ENCODE measurements at regions not wholly inside any gene's neighbourhood (a gene's known extent, or its start where the extent isn't known, plus 50 kb on each side); places are given as distances from the start of the nearest gene placed in this dataset.

- H3K4me3 ChIP-seq (ENCODE audit: control insufficient read depth, low read depth, low read length) = no peak overlapping the region
- DNase-seq (ENCODE audit: low read depth) = no peak
- TF ChIP-seq, protein P1, sequence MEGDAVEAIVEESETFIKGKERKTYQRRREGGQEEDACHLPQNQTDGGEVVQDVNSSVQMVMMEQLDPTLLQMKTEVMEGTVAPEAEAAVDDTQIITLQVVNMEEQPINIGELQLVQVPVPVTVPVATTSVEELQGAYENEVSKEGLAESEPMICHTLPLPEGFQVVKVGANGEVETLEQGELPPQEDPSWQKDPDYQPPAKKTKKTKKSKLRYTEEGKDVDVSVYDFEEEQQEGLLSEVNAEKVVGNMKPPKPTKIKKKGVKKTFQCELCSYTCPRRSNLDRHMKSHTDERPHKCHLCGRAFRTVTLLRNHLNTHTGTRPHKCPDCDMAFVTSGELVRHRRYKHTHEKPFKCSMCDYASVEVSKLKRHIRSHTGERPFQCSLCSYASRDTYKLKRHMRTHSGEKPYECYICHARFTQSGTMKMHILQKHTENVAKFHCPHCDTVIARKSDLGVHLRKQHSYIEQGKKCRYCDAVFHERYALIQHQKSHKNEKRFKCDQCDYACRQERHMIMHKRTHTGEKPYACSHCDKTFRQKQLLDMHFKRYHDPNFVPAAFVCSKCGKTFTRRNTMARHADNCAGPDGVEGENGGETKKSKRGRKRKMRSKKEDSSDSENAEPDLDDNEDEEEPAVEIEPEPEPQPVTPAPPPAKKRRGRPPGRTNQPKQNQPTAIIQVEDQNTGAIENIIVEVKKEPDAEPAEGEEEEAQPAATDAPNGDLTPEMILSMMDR (conservative IDR thresholded peaks at IDR 0.05; ENCODE audit: control insufficient read depth, insufficient read depth, low read depth, low read length) = no peak
Measured at GRCh38 chr11:13897646-13898276, 64.8 kb upstream of the SPON1 start.

GRCh38 chr11:13899603-13900002 lies 62.9 kb upstream of the SPON1 start:
- no peak overlapping the region for H3K4me3 ChIP-seq (ENCODE audit: control insufficient read depth, low read depth, low read length)
- no peak for DNase-seq (ENCODE audit: low read depth)
- TF ChIP-seq, protein P1 (conservative IDR thresholded peaks at IDR 0.05; ENCODE audit: control insufficient read depth, insufficient read depth, low read depth, low read length) = no peak

DNA sequence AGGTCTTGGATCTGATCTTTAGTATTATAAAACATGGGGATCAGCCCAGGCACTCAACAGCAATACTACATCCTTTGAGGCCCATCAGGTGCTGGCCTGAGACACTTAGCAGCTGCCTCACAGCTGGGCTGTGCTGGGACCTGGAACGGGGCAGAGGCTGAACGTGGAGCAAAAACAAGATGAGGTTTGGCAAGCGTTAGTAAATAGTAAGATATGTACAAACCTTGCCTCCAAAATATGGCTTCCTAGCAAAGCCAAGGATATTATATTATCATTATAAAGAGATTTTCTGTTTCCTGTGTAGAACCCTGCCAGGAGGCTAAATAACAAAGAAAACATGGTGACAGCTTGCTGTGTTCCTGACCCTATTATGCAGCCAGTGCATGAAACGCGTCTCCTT lies 60.0 kb upstream of the SPON1 start:
- DNase-seq (ENCODE audit: low read depth) = no peak
- TF ChIP-seq, protein P1 (conservative IDR thresholded peaks at IDR 0.05; ENCODE audit: control insufficient read depth, insufficient read depth, low read depth, low read length) = no peak
- no peak overlapping the region for H3K4me3 ChIP-seq (ENCODE audit: control insufficient read depth, low read depth, low read length)

DNA sequence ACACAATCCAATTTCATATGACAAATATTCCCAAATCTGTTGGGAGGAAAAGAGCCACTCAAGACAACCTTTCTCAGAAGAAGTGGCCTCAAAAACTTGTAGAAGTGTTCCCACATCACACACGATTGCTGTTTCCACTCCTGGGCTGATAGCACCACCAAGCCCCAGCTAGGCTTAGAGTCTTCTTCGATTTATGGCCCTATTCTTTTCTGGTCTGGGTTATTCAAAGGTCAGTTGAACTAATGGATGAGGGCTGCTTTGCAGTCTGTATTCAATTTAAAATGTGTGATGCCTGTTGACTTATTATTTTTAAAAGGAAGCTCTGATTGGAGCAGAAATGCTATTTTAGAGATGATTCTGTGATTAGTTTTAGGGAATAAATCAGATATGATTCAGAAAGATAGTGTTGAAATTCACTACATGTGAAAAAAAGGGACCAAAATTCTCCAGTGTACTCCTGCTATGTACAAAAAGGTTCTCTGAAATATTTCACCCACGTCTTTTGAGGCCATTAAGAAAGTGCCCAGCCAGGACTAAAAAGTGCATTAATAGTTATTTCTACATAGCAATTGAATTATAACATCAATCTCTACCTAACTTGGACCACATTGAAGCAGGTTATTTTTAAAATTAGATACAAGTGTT lies 57.3 kb upstream of the SPON1 start:
- DNase-seq (ENCODE audit: low read depth) = no peak
- TF ChIP-seq, protein P1 (conservative IDR thresholded peaks at IDR 0.05; ENCODE audit: control insufficient read depth, insufficient read depth, low read depth, low read length) = no peak
- H3K4me3 ChIP-seq (ENCODE audit: control insufficient read depth, low read depth, low read length) = no peak overlapping the region

GRCh38 chr11:13907678-13908077 lies 54.8 kb upstream of the SPON1 start:
- DNase-seq (ENCODE audit: low read depth) = no peak
- H3K4me3 ChIP-seq (ENCODE audit: control insufficient read depth, low read depth, low read length) = no peak overlapping the region
- TF ChIP-seq, protein P1 (conservative IDR thresholded peaks at IDR 0.05; ENCODE audit: control insufficient read depth, insufficient read depth, low read depth, low read length) = no peak

DNA sequence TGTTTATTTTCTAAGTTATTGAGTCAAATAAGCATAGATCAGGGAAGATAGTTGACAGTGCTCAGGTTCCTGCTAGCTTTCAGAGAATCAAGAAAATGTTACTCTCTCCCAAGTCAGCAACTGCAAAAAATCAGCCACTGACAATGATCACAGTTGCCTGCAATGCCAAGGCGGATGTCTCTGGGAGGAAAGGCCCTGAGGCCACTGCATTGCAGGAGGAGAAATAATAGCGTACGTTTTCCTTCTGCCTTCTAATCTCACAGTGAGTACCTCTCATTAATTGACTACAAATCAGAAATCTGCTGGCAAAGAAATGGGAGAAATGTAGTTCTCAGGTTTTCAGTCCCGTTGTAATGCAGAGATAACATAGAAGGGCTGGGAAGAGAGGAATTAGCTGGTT lies 54.0 kb upstream of the SPON1 start:
- DNase-seq (ENCODE audit: low read depth) = no peak

More for the DNA sequence above, 54.0 kb upstream of the SPON1 start:
- no peak overlapping the region for H3K4me3 ChIP-seq (ENCODE audit: control insufficient read depth, low read depth, low read length)
- TF ChIP-seq, protein P1 (conservative IDR thresholded peaks at IDR 0.05; ENCODE audit: control insufficient read depth, insufficient read depth, low read depth, low read length) = no peak

Measured in fibroblast of mammary gland (primary cell).